Keratinocyte (primary cell): ENCODE measurements at regions not wholly inside any gene's neighbourhood (a gene's known extent, or its start where the extent isn't known, plus 50 kb on each side); places are given as distances from the start of the nearest gene placed in this dataset.

Source experiments
- DNase-seq: peaks from one replicate; pipeline ENCODE4 v3.0.0-alpha.2; 2011; ENCODE audit warnings: low read depth, missing footprints, low spot score
- FAIRE-seq: peaks from 2 replicates; lab custom pipeline; 2011; peaks lifted over from hg19 to GRCh38; lab: Jason Lieb, UNC
- H2AFZ ChIP-seq: 2 replicates; pipeline ENCODE4 v1.6.0; 2012; ENCODE audit warnings: low read length, control low read depth, inconsistent platforms; ENCODE audit not compliant: control insufficient read depth
- H3K27ac ChIP-seq: 2 replicates; pipeline ENCODE4 v1.5.1; 2011; ENCODE audit warnings: low read length; ENCODE audit not compliant: control insufficient read depth, insufficient read depth
- H3K27me3 ChIP-seq: 3 replicates; pipeline ENCODE4 v1.6.0; 2011; ENCODE audit warnings: low read length; ENCODE audit not compliant: control insufficient read depth, insufficient read depth; ENCODE audit errors: extremely low read depth
- H3K36me3 ChIP-seq, 2 experiments: 2 replicates in 1 of 2; 3 replicates in 1 of 2; pipeline ENCODE4 v1.5.1; 2011; ENCODE audit warnings: low read length in 2 of 2, mild to moderate bottlenecking in 1 of 2; ENCODE audit not compliant: control insufficient read depth in 2 of 2, insufficient read depth in 2 of 2; ENCODE audit errors: extremely low read depth in 1 of 2
- H3K4me1 ChIP-seq: 3 replicates; pipeline ENCODE4 v1.5.1; 2011; ENCODE audit warnings: low read length; ENCODE audit not compliant: control insufficient read depth, insufficient read depth; ENCODE audit errors: extremely low read depth
- H3K4me2 ChIP-seq: 3 replicates; pipeline ENCODE4 v1.6.0; 2011; ENCODE audit warnings: low read depth, low read length; ENCODE audit not compliant: control insufficient read depth, insufficient read depth; ENCODE audit errors: extremely low read depth
- H3K4me3 ChIP-seq, 3 experiments: fragments of 200-600 bp in 1 of 3; sonication (generic) in 1 of 3; 2 replicates in 2 of 3; 3 replicates in 1 of 3; pipeline ENCODE4 v1.5.1; 2011 to 2016; ENCODE audit warnings: low read length in 3 of 3, mild to moderate bottlenecking in 3 of 3, control low read depth in 2 of 3, inconsistent platforms in 1 of 3, low read depth in 1 of 3, mixed read lengths in 1 of 3, mixed run types in 1 of 3, moderate library complexity in 1 of 3; ENCODE audit not compliant: control insufficient read depth in 2 of 3, insufficient read depth in 2 of 3; ENCODE audit errors: extremely low read depth in 1 of 3
- H3K79me2 ChIP-seq: 2 replicates; pipeline ENCODE4 v1.6.0; 2012; ENCODE audit warnings: low read length; ENCODE audit not compliant: control insufficient read depth, insufficient read depth
- H3K9ac ChIP-seq: 3 replicates; pipeline ENCODE4 v1.6.0; 2011; ENCODE audit warnings: low read length; ENCODE audit not compliant: control insufficient read depth, insufficient read depth; ENCODE audit errors: extremely low read depth
- H3K9me1 ChIP-seq: 3 replicates; pipeline ENCODE4 v1.6.0; 2011; ENCODE audit warnings: low read length; ENCODE audit not compliant: control insufficient read depth, insufficient read depth; ENCODE audit errors: extremely low read depth
- H3K9me3 ChIP-seq: 2 replicates; pipeline ENCODE4 v1.5.1; 2012; ENCODE audit warnings: low read depth, low read length; ENCODE audit not compliant: control insufficient read depth
- H4K20me1 ChIP-seq: 3 replicates; pipeline ENCODE4 v1.6.0; 2011; ENCODE audit warnings: low read length; ENCODE audit not compliant: control insufficient read depth, insufficient read depth; ENCODE audit errors: extremely low read depth
- CTCF ChIP-seq, 3 experiments: IDR thresholded peaks in 1 of 3; conservative IDR thresholded peaks in 1 of 3; optimal IDR thresholded peaks in 1 of 3; 2 replicates in 2 of 3; 3 replicates in 1 of 3; pipeline versions ENCODE3 to v1.5.1; 2011; ENCODE audit warnings: low read length in 3 of 3, mild to moderate bottlenecking in 3 of 3, moderate library complexity in 2 of 3, control low read depth in 1 of 3, inconsistent platforms in 1 of 3; ENCODE audit not compliant: insufficient read depth in 2 of 3; ENCODE audit errors: extremely low read depth in 1 of 3
- EZH2 ChIP-seq: IDR thresholded peaks from one replicate; pipeline ENCODE4 v1.6.1; 2012; ENCODE audit warnings: inconsistent platforms, mild to moderate bottlenecking, low read length, moderate library complexity
- dilution Hi-C: fragments of 300-500 bp; cut with MboI; formaldehyde crosslinking; loops from one replicate; pipeline ENCODE4 v1.7.0; 2020; ENCODE audit warnings: low sequenced_read_pairs; ENCODE audit not compliant: extremely low pct_ligation_motif_present

- H3K4me1 ChIP-seq, result no peaks in the 10 kb centered on the region
- H3K79me2 ChIP-seq, result no peaks in the 10 kb centered on the region
- H3K36me3 ChIP-seq, result no peaks in the 10 kb centered on the region
- H3K4me2 ChIP-seq, result no peak overlapping the region
- H3K9ac ChIP-seq, result no peak overlapping the region
- no peak overlapping the region for H3K27ac ChIP-seq
- DNase-seq, result no peak
- no peaks in the 10 kb centered on the region for H3K27me3 ChIP-seq
- dilution Hi-C loops, result no loop called here
- no peaks in the 10 kb centered on the region for H3K9me1 ChIP-seq
- no peak overlapping the region for H3K4me3 ChIP-seq
- H4K20me1 ChIP-seq, result no peaks in the 10 kb centered on the region
- H3K9me3 ChIP-seq, result no peaks in the 10 kb centered on the region
- no peak overlapping the region for H2AFZ ChIP-seq
- TF ChIP-seq EZH2 (no peak), CTCF (optimal IDR thresholded peaks at IDR 0.05 in 1 of 3, IDR thresholded peaks at IDR 0.05 in 1 of 3, conservative IDR thresholded peaks at IDR 0.05 in 1 of 3; ENCODE audit: extremely low read depth in 1 of 3, insufficient read depth in 2 of 3, low read length in 3 of 3) (no peak)
- FAIRE-seq, result no peak
Observed at GRCh38 chr12:58186914-58187313, 245.5 kb downstream of the ATP23 start.

DNA sequence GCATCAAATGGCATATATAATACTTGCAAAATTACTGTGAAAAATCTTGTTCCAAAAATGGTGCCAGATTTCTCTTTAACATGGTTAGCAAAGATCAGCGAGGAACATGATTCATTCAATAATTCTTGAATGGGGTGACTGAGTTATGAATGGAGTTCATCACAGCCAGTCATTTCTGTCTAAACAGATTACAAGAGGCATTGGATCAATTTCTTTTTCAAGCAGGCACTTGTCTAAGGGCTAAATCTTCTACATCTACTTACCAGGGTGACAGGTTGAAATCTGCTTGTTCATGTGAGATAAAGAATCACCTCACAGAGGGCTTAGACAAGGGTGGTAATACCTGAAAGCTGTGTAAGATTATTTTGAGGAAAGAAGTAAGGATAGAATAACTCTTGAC lies 247.7 kb downstream of the ATP23 start:
- TF ChIP-seq EZH2 (no peak), CTCF (optimal IDR thresholded peaks at IDR 0.05 in 1 of 3, IDR thresholded peaks at IDR 0.05 in 1 of 3, conservative IDR thresholded peaks at IDR 0.05 in 1 of 3; ENCODE audit: extremely low read depth in 1 of 3, insufficient read depth in 2 of 3, low read length in 3 of 3) (no peak)
- no peak for DNase-seq

More for the DNA sequence above, 247.7 kb downstream of the ATP23 start:
- no peak overlapping the region for H3K4me3 ChIP-seq
- dilution Hi-C loops, result no loop called here
- no peaks in the 10 kb centered on the region for H3K9me3 ChIP-seq
- H3K79me2 ChIP-seq, result no peaks in the 10 kb centered on the region
- H3K36me3 ChIP-seq, result no peaks in the 10 kb centered on the region
- no peak overlapping the region for H3K4me2 ChIP-seq
- no peak overlapping the region for H3K27ac ChIP-seq
- no peaks in the 10 kb centered on the region for H3K4me1 ChIP-seq
- no peak overlapping the region for H2AFZ ChIP-seq
- H4K20me1 ChIP-seq, result no peaks in the 10 kb centered on the region
- H3K27me3 ChIP-seq, result no peaks in the 10 kb centered on the region
- no peak overlapping the region for H3K9ac ChIP-seq
- H3K9me1 ChIP-seq, result no peaks in the 10 kb centered on the region
- no peak for FAIRE-seq
